ENCODE measurements at regions not wholly inside any gene's neighbourhood (a gene's known extent, or its start where the extent isn't known, plus 50 kb on each side); places are given as distances from the start of the nearest gene placed in this dataset.

GRCh38 chr2:66649006-66649405 lies 214.1 kb downstream of the MEIS1 start:
- H2AK9ac ChIP-seq (replicated peaks; ENCODE audit: low read depth, low read length, poor library complexity): no peak overlapping the region
- no peaks in the 10 kb centered on the region for H3K36me3 ChIP-seq (ENCODE audit: control insufficient read depth, insufficient read depth, low read length)
- no peak overlapping the region for H2BK15ac ChIP-seq (ENCODE audit: low read depth, low read length)
- no peak overlapping the region for H3K4ac ChIP-seq (ENCODE audit: low read depth, low read length)
- intact Hi-C loops (cut with micrococcal nuclease): no loop called here
- H3K9me1 ChIP-seq (ENCODE audit: insufficient read depth, low read length): no peaks in the 10 kb centered on the region
- H3K18ac ChIP-seq (ENCODE audit: low read depth, low read length): no peak overlapping the region
- no peak overlapping the region for H3K23ac ChIP-seq (ENCODE audit: low read depth, low read length)
- no peak overlapping the region for H3K4me3 ChIP-seq (ENCODE audit: insufficient read depth, low read depth, low read length)
- no peak overlapping the region for H4K5ac ChIP-seq (ENCODE audit: low read depth, low read length)
- no peaks in the 10 kb centered on the region for H3K79me1 ChIP-seq (ENCODE audit: low read depth in 1 of 2, low read length in 2 of 2)
- no peak overlapping the region for H4K91ac ChIP-seq (ENCODE audit: insufficient read depth, low read depth, low read length)
- no peak overlapping the region for H2AK5ac ChIP-seq (ENCODE audit: low read depth, low read length)
- H3K9me3 ChIP-seq (ENCODE audit: control insufficient read depth, insufficient read depth, low read length): no peaks in the 10 kb centered on the region
- DNase-seq: peak; percentile 2
- H3K27ac ChIP-seq (ENCODE audit: insufficient read depth, low read length): no peak overlapping the region
- H2BK20ac ChIP-seq (ENCODE audit: low read depth, low read length): no peak overlapping the region
- H2BK120ac ChIP-seq (ENCODE audit: low read depth, low read length): no peak overlapping the region
- WGBS, 2 experiments (ENCODE audit: extremely low coverage in 2 of 2, insufficient read length in 1 of 2): no CpG with 5 or more reads among the region's 4 CpGs
- H4K8ac ChIP-seq (ENCODE audit: low read depth in 2 of 2, low read length in 2 of 2): no peak overlapping the region
- H3K4me2 ChIP-seq (ENCODE audit: low read depth, low read length): no peak overlapping the region
- no peak overlapping the region for H3K56ac ChIP-seq (ENCODE audit: extremely low read depth, insufficient read depth, low read length)
- TF ChIP-seq MXI1 (IDR thresholded peaks at IDR 0.05; ENCODE audit: borderline replicate concordance, low read depth, low read length) (no peak), NFE2L2 (IDR thresholded peaks at IDR 0.05; ENCODE audit: low read depth, low read length) (no peak), MAZ (IDR thresholded peaks at IDR 0.05; ENCODE audit: borderline replicate concordance, low read depth, low read length) (no peak), ELK1 (IDR thresholded peaks at IDR 0.05; ENCODE audit: borderline replicate concordance, low read depth, low read length) (no peak), SMC3 (IDR thresholded peaks at IDR 0.05; ENCODE audit: low read depth, low read length) (no peak), CEBPB (IDR thresholded peaks at IDR 0.05; ENCODE audit: low read depth, low read length) (no peak), RCOR1 (IDR thresholded peaks at IDR 0.05; ENCODE audit: insufficient replicate concordance, low read length) (no peak), MAFK (IDR thresholded peaks at IDR 0.05; ENCODE audit: low read depth, low read length) (no peak), RFX5 (IDR thresholded peaks at IDR 0.05; ENCODE audit: low read depth, low read length) (no peak), BHLHE40 (IDR thresholded peaks at IDR 0.05; ENCODE audit: low read depth, low read length) (no peak)
- TF ChIP-seq, protein P1, sequence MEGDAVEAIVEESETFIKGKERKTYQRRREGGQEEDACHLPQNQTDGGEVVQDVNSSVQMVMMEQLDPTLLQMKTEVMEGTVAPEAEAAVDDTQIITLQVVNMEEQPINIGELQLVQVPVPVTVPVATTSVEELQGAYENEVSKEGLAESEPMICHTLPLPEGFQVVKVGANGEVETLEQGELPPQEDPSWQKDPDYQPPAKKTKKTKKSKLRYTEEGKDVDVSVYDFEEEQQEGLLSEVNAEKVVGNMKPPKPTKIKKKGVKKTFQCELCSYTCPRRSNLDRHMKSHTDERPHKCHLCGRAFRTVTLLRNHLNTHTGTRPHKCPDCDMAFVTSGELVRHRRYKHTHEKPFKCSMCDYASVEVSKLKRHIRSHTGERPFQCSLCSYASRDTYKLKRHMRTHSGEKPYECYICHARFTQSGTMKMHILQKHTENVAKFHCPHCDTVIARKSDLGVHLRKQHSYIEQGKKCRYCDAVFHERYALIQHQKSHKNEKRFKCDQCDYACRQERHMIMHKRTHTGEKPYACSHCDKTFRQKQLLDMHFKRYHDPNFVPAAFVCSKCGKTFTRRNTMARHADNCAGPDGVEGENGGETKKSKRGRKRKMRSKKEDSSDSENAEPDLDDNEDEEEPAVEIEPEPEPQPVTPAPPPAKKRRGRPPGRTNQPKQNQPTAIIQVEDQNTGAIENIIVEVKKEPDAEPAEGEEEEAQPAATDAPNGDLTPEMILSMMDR (conservative IDR thresholded peaks at IDR 0.05; ENCODE audit: low read depth, low read length): no peak
- dilution Hi-C loops (cut with HindIII; ENCODE audit: low sequenced_read_pairs, unreplicated experiment): no loop called here
- no peak for ATAC-seq (ENCODE audit: low read depth)
- in situ Hi-C loops (cut with MboI; ENCODE audit: low sequenced_read_pairs): no loop called here
- ChIA-PET POLR2A (ENCODE audit: unreplicated experiment) (no interaction called here), CTCF (no interaction called here)
- H4K20me1 ChIP-seq (ENCODE audit: insufficient read depth, low read length): no peaks in the 10 kb centered on the region
- H3K14ac ChIP-seq (replicated peaks; ENCODE audit: low read depth, low read length): no peak overlapping the region
- no peak overlapping the region for H2AFZ ChIP-seq (replicated peaks; ENCODE audit: low read length, poor library complexity)
- no peak overlapping the region for H3K9ac ChIP-seq (ENCODE audit: low read depth, low read length)
- no peak overlapping the region for H2BK5ac ChIP-seq (ENCODE audit: low read depth, low read length, poor library complexity, severe bottlenecking)
- H3K27me3 ChIP-seq (ENCODE audit: control insufficient read depth, insufficient read depth, low read length): no peaks in the 10 kb centered on the region
- H3K4me1 ChIP-seq (ENCODE audit: control insufficient read depth, insufficient read depth, low read length): no peaks in the 10 kb centered on the region
- BruUV-seq (replicated peaks): no TSS peak

Data from IMR-90 (cell line).